ENCODE measurements at regions not wholly inside any gene's neighbourhood (a gene's known extent, or its start where the extent isn't known, plus 50 kb on each side); places are given as distances from the start of the nearest gene placed in this dataset.

GRCh38 chr6:147054871-147055270 lies 149.3 kb upstream of the STXBP5 start:
- no peak for TF ChIP-seq EZH2 (IDR thresholded peaks at IDR 0.05; ENCODE audit: low read depth)
- no peak for TF ChIP-seq CTCF (conservative IDR thresholded peaks at IDR 0.05)
